OCI-LY1 (cell line): ENCODE measurements at regions not wholly inside any gene's neighbourhood (a gene's known extent, or its start where the extent isn't known, plus 50 kb on each side); places are given as distances from the start of the nearest gene placed in this dataset.
"Not testable (repeated sequence)": the region's sequence is repeated elsewhere in the genome, so short reads cannot be mapped to it uniquely, and the experiment has no call there.

ENCODE experiments used
- H2AFZ ChIP-seq: fragments of 200-600 bp; sonication (generic), shearing (Covaris generic); 2 replicates; pipeline ENCODE4 v1.6.0; 2014; ENCODE audit warnings: antibody characterized with exemption, mild to moderate bottlenecking, low read length
- H3F3A ChIP-seq: fragments of 200-600 bp; sonication (generic), shearing (Covaris generic); 2 replicates; pipeline ENCODE4 v1.6.0; 2014; ENCODE audit warnings: mild to moderate bottlenecking, antibody characterized with exemption, low read length, moderate library complexity; ENCODE audit not compliant: insufficient read depth
- H3K27ac ChIP-seq: fragments of 200-600 bp; sonication (generic); 2 replicates; pipeline ENCODE4 v1.5.1; 2014; ENCODE audit warnings: low read length, mixed run types, mild to moderate bottlenecking, low read depth; ENCODE audit not compliant: poor library complexity, severe bottlenecking
- H3K27me3 ChIP-seq: fragments of 200-600 bp; sonication (generic); 2 replicates; pipeline ENCODE4 v1.6.0; 2014; ENCODE audit warnings: antibody characterized with exemption, mild to moderate bottlenecking, low read length, moderate library complexity; ENCODE audit not compliant: insufficient read depth
- H3K36me3 ChIP-seq: fragments of 200-600 bp; sonication (generic); 2 replicates; pipeline ENCODE4 v1.6.1; 2014; ENCODE audit warnings: mild to moderate bottlenecking, antibody characterized with exemption, low read length, moderate library complexity, mixed read lengths; ENCODE audit not compliant: insufficient read depth
- H3K4me1 ChIP-seq: fragments of 200-600 bp; sonication (generic); 2 replicates; pipeline ENCODE4 v1.5.1; 2014; ENCODE audit warnings: mild to moderate bottlenecking, low read length, moderate library complexity; ENCODE audit not compliant: insufficient read depth, severe bottlenecking
- H3K4me2 ChIP-seq: fragments of 200-600 bp; sonication (generic), shearing (Covaris generic); 2 replicates; pipeline ENCODE4 v1.6.1; 2014; ENCODE audit warnings: low read length
- H3K4me3 ChIP-seq: fragments of 200-600 bp; sonication (generic); 2 replicates; pipeline ENCODE4 v1.5.1; 2014; ENCODE audit warnings: low read length, low read depth, mild to moderate bottlenecking, mixed read lengths; ENCODE audit not compliant: poor library complexity, severe bottlenecking
- H3K79me2 ChIP-seq: fragments of 200-600 bp; shearing (Covaris generic); 2 replicates; pipeline ENCODE4 v1.6.1; 2016; ENCODE audit warnings: mixed run types, low read length, mixed read lengths; ENCODE audit not compliant: insufficient read depth
- H3K9ac ChIP-seq: fragments of 200-600 bp; sonication (generic), shearing (Covaris generic); 2 replicates; pipeline ENCODE4 v1.6.1; 2014; ENCODE audit warnings: mild to moderate bottlenecking, low read length, mixed read lengths
- H3K9me2 ChIP-seq: fragments of 200-600 bp; sonication (generic), shearing (Covaris generic); 2 replicates; pipeline ENCODE4 v1.6.1; 2014; ENCODE audit warnings: low read depth, mild to moderate bottlenecking, low read length, mixed read lengths
- H3K9me3 ChIP-seq: fragments of 200-600 bp; shearing (Covaris generic); 2 replicates; pipeline ENCODE4 v1.6.1; 2014; ENCODE audit warnings: low read length, mixed read lengths
- H4K20me1 ChIP-seq: fragments of 200-600 bp; sonication (generic), shearing (Covaris generic); 2 replicates; pipeline ENCODE4 v1.6.0; 2016; ENCODE audit warnings: mild to moderate bottlenecking, low read length; ENCODE audit not compliant: insufficient read depth
- EZH2 ChIP-seq: fragments of 200-600 bp; sonication (generic), shearing (Covaris generic); IDR thresholded peaks from 2 replicates; pipeline ENCODE4 v1.8.0; 2017; ENCODE audit warnings: borderline replicate concordance, mixed run types, mild to moderate bottlenecking, antibody characterized with exemption, low read length, moderate library complexity, mixed read lengths
- TF ChIP-seq, protein P1 (sequence below): fragments of 200-600 bp; sonication (generic), shearing (Covaris generic); IDR thresholded peaks from 2 replicates; pipeline ENCODE4 v1.5.1; 2017; ENCODE audit warnings: mild to moderate bottlenecking, antibody characterized with exemption, low read length, moderate library complexity, mixed read lengths

DNA sequence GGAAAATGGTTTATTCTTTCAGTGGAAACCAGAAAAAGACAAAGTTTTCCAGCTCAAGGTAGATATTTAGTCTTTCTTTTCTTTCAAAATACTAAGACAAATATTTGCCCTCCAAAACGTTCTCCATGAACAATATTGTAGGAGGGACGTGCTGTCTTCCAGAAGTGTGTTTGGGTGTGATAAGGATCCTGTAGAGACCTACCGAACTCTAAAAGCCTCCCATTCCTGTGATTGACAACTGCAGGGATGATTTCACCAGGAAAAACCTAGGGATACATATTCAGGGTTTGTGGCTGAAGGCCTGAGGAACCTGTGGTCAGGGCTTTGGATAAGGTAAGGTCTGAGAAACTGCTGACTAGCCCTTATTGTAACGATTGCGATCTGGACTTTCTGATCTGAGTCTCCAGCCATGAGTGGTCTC is 167.1 kb downstream of the ZNF648 start:
- Histone ChIP-seq H3K4me2 (no peak overlapping the region), H3K9me2 (no peaks in the 10 kb centered on the region), H2AFZ (no peak overlapping the region), H3K4me3 (no peak overlapping the region), H3K27ac (no peak overlapping the region), H3K4me1 (no peaks in the 10 kb centered on the region), H4K20me1 (no peaks in the 10 kb centered on the region), H3K9ac (no peak overlapping the region), H3K36me3 (no peaks in the 10 kb centered on the region), H3K79me2 (no peaks in the 10 kb centered on the region), H3K27me3 (no peaks in the 10 kb centered on the region), H3F3A (no peaks in the 10 kb centered on the region), H3K9me3 (no peaks in the 10 kb centered on the region)
- no peak for TF ChIP-seq EZH2
- TF ChIP-seq, protein P1, sequence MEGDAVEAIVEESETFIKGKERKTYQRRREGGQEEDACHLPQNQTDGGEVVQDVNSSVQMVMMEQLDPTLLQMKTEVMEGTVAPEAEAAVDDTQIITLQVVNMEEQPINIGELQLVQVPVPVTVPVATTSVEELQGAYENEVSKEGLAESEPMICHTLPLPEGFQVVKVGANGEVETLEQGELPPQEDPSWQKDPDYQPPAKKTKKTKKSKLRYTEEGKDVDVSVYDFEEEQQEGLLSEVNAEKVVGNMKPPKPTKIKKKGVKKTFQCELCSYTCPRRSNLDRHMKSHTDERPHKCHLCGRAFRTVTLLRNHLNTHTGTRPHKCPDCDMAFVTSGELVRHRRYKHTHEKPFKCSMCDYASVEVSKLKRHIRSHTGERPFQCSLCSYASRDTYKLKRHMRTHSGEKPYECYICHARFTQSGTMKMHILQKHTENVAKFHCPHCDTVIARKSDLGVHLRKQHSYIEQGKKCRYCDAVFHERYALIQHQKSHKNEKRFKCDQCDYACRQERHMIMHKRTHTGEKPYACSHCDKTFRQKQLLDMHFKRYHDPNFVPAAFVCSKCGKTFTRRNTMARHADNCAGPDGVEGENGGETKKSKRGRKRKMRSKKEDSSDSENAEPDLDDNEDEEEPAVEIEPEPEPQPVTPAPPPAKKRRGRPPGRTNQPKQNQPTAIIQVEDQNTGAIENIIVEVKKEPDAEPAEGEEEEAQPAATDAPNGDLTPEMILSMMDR: no peak

DNA sequence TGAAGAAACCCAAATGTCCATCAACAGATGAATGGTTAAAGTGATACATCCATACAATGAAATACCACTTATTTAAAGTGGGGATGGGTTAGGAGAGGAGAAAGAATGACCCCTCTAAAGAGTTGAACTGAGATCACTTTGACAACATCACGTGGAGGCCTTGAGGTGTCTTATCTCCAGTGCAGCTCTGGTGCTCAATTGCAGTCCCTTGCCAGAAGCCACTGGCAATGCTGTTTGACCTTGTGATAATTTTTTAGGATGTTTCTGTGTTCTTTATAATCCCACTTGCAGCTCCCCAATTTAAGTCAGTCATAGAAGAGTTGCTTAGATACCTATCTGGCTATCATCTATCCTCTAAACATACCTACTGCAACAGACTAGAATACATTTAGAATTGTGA is 167.6 kb downstream of the ZNF648 start:
- Histone ChIP-seq H3K27ac (no peak overlapping the region), H4K20me1 (no peaks in the 10 kb centered on the region), H3K9me2 (no peaks in the 10 kb centered on the region), H3K9ac (no peak overlapping the region), H3K4me3 (no peak overlapping the region), H3K4me1 (no peaks in the 10 kb centered on the region), H2AFZ (no peak overlapping the region), H3K4me2 (no peak overlapping the region), H3F3A (no peaks in the 10 kb centered on the region), H3K9me3 (no peaks in the 10 kb centered on the region), H3K27me3 (no peaks in the 10 kb centered on the region), H3K79me2 (no peaks in the 10 kb centered on the region), H3K36me3 (no peaks in the 10 kb centered on the region)
- no peak for TF ChIP-seq EZH2
- TF ChIP-seq, protein P1: no peak

DNA sequence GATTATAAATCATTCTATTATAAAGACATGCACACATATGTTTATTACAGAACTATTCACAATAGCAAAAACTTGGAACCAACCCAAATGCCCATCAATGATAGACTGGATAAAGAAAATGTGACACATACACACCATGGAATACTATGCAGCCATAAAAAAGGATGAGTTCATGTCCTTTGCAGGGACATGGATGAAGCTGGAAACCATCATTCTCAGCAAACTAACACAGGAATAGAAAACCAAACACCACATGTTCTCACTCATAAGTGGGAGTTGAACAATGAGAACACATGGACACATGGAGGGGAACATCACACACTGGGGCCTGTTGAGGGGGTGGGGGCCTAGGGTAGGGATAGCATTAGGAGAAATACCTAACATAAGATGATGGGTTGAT is 168.4 kb downstream of the ZNF648 start:
- not testable (repeated sequence) for H3K27ac ChIP-seq, H3K9me2 ChIP-seq, H3F3A ChIP-seq, H3K4me1 ChIP-seq, H3K9me3 ChIP-seq, H3K36me3 ChIP-seq, H2AFZ ChIP-seq, H3K9ac ChIP-seq, H3K4me3 ChIP-seq, H3K27me3 ChIP-seq, H4K20me1 ChIP-seq, H3K79me2 ChIP-seq, H3K4me2 ChIP-seq

DNA sequence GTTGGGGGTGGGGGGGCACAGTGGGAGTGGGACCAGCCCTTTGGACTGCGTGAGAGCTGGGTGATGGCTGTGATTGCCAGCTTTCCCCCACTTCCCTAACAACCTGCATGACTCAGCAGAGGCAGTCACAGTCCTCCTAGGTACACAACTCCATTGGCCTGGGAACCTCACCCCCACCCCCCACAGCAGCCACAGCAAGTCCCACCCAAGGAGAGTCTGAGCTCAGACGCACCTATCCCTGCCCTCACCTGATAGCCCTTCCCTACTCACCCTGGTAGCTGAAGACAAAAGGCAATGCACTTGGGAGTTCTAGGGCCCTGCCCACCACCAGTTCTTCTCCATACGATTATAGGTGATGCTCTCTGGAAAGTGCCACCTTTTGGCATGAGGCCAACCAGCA is 188.9 kb downstream of the ZNF648 start:
- H3K36me3 ChIP-seq: no peaks in the 10 kb centered on the region
- no peaks in the 10 kb centered on the region for H3K27me3 ChIP-seq
- H2AFZ ChIP-seq: no peak overlapping the region
- H3K4me2 ChIP-seq: no peak overlapping the region
- H3K9me3 ChIP-seq: no peaks in the 10 kb centered on the region
- TF ChIP-seq, protein P1: no peak
- TF ChIP-seq EZH2: no peak
- no peaks in the 10 kb centered on the region for H4K20me1 ChIP-seq
- no peaks in the 10 kb centered on the region for H3K79me2 ChIP-seq
- no peaks in the 10 kb centered on the region for H3F3A ChIP-seq
- no peak overlapping the region for H3K9ac ChIP-seq
- no peaks in the 10 kb centered on the region for H3K4me1 ChIP-seq
- H3K9me2 ChIP-seq: no peaks in the 10 kb centered on the region
- no peak overlapping the region for H3K4me3 ChIP-seq
- no peak overlapping the region for H3K27ac ChIP-seq
